Glomerular visceral epithelial cell (primary cell): ENCODE measurements at regions not wholly inside any gene's neighbourhood (a gene's known extent, or its start where the extent isn't known, plus 50 kb on each side); places are given as distances from the start of the nearest gene placed in this dataset.
"Not testable (repeated sequence)": the region's sequence is repeated elsewhere in the genome, so short reads cannot be mapped to it uniquely, and the experiment has no call there.

Experiments used
- DNase-seq: peaks from one replicate; pipeline ENCODE4 v3.0.0-alpha.2; 2016; ENCODE audit errors: extremely low spot score

DNA sequence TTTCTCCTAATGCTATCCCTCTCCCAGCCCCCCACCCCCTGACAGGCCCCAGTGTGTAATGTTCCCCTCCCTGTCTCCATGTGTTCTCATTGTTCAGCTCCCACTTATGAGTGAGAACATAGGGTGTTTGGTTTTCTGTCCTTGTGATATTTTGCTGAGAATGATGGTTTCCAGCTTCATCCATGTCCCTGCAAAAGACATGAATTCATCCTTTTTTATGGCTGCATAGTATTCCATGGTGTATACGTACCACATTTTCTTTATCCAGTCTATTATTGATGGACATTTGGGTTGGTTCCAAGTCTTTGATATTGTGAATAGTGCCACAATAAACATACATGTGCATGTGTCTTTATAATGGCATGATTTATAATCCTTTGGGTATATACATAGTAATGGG is 704.2 kb downstream of the PLCL1 start:
- not testable (repeated sequence) for DNase-seq

DNA sequence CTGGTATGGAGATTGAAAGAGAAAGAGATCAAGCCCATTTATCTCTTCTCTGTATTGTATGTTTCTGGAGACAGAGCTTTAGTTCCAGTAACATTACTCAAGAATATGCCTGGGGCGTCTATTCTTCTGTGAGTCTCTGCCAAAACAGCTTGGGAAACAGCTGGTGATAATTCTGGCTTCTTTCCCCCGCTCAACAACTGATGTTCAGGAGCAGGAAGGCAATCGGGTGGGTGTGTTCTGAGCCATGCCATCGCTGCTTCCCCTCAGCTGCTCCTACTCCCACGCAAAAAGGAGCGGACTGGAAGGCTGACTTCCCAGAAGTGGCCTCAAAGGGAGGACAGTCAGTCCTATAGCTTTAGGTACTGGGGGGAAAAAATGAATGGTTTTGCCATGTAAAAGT is 695.1 kb downstream of the PLCL1 start:
- no peak for DNase-seq

DNA sequence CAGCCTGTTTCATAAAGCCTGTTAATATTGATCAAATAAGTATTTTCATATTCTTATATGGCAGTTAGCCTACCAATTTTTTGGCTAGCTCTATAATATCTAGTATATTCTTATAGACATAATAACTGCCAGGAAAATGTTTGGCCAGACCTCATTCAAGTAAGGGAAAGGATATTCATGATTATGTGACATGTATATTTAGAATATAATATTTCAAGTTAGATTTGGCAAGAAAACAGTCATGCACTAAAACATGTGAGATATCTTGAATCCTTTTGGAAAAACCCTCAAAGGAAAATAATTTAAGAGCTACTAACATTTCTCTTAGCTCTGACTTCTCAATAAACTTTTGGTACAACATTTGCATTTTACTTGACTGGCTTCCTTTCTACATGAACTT is 694.1 kb downstream of the PLCL1 start:
- DNase-seq: no peak

DNA sequence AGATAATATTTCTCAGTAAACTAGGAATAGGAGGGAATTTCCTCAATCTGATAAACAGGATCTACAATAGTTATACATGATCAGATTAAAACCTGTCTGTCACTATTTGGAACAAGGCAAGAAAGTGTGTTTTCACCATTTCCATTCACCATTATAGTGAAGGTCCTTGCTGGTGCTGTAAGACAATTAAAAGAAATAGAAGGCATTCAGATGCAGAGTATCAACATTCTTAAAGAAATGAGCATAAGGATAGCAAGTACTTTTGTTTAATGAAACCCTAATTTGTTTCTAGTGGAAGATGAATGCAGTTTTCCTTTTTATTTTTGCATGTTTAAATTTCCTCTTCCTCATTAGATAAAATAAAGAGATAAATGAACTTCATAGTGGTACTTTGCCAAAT is 693.7 kb downstream of the PLCL1 start:
- DNase-seq: no peak

DNA sequence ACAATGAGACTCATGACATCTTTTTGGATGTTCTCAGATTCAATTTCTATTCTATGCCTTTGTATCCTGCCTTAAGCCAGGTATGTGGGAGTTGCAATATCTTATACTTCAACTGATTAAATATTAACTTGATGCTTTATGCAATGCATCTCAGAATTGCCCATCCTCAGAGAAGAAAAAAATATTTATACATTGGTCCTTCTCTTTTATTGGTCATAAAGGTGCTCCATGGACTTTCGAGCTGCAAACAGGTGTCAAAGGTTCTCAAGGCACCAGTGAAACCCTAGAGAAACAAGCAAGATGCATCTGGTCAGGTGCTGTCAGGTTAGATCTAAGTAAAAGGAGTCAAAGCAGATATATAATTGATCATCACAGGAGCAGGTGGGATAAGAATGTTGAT is 690.5 kb downstream of the PLCL1 start:
- no peak for DNase-seq

DNA sequence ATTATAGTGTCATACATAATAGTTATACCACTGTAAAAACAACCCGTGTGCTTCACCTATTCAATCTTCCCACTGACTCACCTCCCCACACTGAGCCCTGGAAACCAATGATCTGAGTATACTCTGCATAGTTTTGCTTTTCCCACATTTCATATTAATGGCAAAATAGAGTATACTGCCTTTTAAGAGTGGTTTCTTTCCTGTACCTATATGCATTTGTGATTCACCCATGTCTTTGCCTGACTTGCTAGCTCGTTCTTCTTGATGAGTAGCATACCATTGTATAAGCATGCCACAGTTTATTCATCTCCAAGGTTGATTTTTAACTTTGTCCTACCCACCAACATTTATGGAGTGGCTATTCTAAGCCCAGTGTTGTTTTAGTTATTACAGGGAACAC is 686.4 kb downstream of the PLCL1 start:
- DNase-seq: peak; percentile 72

DNA sequence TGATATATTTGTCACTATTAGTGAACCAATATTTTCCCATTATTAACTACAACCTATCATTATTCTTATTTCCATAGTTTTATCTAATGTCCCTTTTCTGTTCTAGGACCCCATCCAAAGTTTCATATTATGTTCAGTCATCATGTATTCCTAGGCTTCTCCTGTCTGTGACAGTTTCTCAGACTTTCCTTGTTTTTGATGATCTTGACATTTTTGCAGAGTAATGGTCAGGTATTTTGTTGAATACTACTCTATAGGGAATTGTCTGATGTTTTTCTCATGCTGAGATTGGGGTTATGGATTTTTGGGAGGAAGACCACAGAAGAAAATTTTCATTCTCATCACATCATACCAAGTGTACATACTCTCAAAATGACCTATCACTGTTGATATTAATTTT is 684.6 kb downstream of the PLCL1 start:
- DNase-seq: no peak

DNA sequence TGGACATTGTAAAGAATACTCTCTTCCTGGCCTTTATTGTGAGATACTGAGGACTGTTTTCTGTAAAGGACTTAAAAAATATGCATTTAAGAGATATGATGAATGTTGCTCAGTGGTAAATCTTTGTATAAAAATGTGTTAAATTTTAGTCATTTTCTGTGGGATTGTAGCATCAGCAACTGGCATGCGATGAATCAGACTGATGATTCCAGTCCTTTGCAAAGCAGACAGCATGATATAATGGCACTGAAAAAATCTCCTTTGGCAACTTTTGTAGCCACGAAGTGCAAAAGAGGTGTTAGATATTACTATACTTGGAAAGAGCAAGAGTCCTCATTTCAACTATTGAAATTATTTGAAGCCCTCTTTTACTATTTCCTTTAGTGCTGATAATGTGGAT is 678.7 kb downstream of the PLCL1 start:
- DNase-seq: no peak

DNA sequence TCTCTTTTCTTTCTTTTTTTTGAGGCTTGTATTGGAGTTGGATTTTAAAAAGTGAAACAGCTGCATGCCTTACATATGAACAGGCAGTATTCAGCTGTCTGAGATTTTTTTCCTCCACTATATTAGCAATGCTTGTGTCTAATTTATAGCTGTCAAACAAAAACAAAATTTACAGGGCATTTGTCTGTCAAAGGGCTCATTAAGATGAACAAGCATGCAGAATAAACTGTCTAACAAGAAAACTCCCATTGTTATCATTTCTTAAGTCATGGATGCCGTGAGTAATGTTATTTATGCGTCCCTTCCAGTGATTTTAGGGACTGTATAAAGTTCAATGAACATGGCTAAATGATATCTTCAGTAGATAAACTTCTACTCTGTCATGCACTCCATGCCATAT is 674.7 kb downstream of the PLCL1 start:
- no peak for DNase-seq

DNA sequence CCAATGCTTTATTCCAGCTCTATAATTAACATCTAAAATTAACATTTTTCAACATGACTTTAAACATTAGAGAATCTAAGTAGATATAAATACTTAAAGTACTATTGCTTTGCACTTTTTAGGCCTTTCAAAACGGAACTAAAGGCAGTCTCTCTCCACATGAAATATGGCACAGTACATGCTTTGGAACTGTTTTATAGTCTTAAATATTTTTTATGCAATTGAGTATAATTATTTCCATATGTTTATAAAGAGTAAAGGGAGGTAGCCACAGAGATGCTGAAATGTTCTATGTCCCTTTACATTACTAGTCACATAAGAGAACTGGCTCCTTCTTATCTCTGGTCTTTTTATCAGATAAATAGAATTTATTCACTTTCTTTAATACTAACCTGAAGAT is 674.0 kb downstream of the PLCL1 start:
- DNase-seq: no peak

DNA sequence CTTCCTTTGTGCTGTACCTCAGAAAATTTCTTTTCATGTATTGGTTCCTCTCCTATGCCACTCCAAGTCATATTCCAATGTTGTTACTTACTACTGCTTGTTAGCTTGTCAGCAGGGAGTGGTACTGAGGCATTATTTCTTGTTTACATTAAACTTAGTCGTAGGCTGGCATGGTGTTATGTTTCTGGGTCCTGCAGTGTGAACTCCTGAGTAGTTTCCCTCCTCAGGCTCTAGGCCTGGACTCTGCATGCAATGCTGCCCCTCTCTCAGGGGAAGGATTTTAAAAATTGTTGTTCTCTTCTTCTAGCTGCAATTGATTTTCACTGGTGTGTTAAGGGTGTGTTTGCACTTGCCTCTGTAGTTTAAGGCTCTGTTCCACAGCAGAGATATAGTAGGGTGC is 671.6 kb downstream of the PLCL1 start:
- DNase-seq: no peak

DNA sequence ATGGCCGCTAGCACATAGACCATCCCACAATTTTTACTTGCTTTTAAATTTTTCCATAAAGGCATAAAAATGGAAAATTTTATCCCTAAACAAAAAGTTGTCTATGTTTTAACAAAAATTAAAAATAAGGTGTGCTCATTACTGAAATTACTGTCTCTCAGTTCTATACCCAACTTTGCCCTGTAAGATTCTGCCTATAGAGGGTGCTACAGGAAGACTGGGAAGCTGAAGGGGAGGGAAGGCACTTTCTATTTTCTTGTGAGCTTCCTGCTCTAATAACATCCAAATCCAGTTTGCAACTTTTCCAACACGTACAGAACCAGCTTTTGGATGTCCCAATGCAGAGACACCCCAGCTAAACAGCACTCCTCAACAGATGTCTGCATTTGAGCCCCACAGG is 666.9 kb downstream of the PLCL1 start:
- no peak for DNase-seq

DNA sequence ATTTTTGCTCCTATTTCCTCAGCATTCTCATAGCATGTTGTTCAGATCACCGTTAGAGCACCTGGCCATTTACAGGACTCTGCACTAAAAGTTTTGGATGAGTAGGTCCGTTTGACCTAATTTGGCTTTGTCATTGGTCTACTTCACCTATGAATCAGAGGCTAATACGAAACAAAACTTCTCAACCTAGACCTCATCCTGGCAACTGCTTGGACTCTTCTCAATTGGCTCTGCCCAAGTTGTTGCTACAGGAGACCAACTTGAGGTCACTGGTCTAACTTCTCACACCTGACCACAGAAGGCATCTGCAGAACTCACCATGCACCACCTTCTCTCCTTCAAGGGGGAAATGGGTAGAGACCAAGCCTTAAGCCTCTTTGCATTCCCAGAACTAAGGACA is 663.7 kb downstream of the PLCL1 start:
- DNase-seq: no peak

DNA sequence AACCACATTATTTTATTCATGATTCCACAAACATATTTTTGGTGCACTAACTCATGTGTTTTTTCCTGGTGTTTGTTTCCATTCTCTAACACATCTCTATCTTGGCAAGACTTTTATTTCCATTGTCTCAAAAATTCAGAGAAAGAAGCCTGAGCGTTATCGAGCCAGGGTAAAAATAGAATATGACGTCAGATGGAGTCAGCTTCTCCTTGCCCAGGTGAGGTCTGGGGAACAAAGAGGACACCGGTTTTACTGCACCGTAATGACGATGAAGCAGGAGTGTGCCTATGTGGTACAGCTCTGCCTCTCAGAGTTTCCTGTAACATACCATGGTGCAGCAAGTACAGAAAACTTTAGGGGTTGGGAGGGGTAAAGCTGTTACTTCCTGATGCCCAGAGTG is 661.6 kb downstream of the PLCL1 start:
- no peak for DNase-seq

DNA sequence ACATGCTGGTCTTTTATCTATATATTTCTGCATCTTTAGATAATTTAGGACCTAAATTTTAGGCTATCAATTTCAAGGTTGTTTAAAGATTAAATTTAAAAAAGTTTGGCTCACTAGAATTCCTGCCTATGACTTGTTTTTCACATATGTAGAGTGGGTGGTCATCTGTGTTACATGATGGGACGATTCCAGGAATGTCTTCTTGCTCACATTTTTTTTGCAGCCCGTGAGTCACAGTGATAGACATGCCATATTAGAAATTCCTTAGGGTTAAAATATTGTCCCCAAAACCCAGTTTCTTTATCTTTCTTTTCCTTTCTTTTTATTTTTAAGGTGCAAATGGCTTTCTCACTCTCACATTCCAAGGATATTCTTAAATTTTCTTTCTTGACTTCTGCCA is 652.0 kb downstream of the PLCL1 start:
- DNase-seq: peak; percentile 24

DNA sequence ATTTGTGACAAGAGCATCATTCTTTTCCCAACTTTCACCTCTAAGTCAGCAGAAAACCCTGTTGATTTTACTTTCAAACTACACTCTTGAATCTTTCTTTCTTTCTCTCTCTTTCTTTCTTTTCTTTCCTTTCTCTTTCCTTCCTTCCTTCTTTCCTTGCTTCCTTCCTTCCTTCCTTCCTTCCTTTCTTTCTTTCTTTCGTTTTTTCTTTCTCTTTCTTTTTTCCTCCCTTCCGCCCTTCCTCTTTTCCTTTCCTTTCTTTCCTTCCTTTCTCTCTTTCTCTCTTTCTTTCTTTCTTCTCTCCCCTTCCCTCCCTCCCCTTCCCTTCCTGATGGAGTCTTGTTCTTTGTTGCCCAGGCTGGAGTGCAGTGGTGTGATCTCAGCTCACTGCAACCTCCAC is 649.5 kb downstream of the PLCL1 start:
- DNase-seq: no peak

DNA sequence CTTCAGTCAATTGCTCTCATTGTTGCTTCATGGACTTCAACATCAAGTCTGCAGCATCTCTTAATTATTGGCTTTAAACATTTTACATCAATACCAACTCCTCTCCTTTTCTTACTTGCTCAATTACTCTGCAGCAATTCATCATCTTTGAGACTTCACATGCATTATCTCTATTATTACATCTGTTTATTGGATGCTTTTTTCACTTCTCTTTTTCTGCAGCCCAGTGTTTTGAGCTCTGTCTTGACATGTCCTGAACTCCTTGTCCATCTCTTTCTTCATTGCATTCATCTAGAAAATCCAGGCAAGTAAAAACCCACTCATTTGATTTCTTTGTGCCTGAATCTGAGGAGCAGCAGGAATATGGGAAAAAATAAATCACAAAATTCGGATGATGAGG is 647.9 kb downstream of the PLCL1 start:
- DNase-seq: no peak

DNA sequence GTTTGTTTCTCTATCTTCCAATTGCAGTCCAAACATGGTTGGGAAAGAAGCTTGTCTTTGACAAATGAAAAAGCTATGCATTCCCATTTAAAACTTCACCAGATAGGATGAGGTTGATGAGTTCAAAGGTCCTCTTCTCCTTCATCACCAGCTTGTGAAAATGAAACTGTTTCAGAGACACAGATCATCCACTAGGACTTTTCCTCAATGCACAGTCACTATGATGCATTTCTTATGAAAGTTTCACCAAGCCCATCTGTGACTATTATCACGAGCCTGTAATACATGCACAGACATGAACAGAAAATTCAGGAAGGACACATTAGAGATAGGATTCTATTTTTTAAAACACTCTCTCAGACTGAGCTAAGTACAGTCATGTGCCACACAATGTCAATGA is 644.4 kb downstream of the PLCL1 start:
- no peak for DNase-seq

DNA sequence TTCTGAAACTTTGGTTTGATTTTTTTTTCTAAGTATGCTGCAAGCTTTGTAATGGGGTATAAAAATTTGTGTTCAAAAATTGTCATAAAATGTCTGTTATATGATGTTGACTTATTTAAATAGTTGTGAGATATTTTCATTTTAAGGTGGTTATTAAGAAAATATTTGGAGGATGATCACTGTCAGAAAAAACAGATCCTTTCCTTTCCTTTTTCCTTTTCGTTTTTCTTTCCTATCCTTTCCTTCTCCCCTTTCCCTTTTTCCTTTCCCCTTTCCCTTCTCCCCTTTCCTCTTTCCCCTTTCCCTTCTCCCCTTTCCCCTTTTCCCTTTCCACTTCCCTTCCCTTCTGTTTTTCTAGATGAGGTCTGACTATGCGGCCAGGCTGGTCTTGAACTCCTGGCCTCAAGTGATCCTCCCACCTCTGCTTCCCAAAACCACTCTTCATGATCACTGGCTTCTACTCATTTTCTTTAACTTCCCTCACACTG is 640.5 kb downstream of the PLCL1 start:
- no peak for DNase-seq

DNA sequence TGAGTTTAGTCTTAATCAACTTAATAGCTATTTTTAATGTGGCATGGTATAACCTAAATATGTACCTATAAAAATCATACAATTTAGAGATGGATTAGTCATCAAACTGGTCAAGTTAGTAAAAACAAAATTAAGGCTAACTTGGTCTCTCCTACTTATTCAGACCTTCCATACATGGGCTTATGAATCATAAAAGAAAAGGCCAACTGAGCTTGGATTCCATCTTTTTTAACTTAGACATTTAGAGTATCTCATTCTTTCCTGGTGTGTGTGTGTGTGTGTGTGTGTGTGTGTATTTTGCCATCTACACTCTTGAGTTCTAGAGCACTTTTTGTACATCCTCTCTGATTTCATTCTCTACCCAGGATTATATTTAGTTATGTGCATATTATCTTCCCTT is 637.5 kb downstream of the PLCL1 start:
- DNase-seq: no peak

DNA sequence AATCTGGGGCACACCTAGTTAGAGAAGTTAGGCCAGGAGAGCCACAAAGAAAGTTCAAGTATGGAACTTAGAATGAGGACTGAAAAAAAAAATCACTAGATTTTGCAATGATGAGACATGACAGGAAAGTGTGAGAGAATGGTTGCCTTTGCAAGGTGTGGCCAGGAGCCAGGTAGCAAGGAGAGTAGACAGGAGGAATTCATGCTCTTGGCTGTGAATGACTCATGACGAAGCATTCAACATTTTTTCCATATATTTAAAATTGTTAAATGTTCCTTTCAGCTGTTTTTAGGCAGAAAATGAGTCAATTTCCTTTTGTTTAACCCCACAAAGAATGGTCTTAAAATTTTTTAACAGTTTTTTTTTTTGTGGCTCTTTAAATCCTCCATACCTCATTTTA is 636.9 kb downstream of the PLCL1 start:
- peak; percentile 27 for DNase-seq

DNA sequence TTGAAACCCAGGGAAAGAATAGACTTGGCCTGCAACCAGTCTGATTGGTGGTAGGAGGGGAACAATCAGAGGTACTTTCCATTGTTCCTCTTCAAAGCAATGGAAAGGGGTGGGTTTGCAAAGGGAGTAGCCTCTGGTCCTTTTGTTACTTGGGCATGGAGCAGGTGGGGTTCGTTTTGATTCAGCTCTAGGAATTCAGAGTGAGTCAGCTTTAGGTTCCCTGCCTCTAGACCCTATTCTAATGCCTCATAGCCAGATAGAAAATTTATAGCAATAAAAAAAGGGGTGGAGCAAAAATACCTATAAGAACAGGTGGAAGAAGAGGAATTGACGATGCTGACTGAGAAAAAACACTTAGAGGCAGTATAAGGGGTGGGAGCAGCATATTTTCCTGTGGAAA is 636.4 kb downstream of the PLCL1 start:
- DNase-seq: no peak

DNA sequence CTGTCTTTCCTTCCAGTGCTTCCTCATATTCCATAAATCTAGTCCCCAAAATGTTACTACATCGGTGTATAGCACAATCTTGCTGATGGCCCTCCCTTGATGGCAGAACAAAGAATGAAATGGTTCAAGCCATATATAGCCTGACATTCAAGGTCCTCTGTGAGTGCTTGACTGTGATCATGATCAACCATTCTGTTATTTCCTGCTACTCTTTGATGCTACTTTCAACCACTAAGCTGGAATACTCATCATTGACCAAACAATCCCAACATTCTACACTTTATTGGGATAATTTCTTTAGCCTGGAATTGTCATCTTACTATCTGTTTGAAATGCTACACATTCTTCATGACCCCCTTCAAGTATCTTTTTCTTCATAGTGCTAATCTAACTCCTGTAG is 633.9 kb downstream of the PLCL1 start:
- DNase-seq: no peak

DNA sequence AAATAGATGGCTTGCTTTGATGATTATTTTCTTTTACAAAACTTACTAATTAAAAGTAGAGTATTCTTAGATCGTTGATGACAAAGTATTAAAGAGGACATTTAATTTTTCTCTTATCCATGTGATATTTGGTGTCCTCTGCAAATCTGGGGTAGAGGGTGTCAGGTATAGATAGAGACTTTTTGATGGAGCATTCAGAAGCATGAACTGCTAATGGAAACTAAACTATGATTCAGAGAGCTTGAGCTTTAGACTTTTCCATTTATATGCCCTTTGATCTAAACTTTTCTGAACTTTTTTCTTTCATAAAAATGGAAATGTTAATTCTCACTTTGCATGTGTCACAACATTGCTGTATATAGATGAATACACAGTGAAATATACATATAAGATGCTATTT is 619.7 kb downstream of the PLCL1 start:
- no peak for DNase-seq

DNA sequence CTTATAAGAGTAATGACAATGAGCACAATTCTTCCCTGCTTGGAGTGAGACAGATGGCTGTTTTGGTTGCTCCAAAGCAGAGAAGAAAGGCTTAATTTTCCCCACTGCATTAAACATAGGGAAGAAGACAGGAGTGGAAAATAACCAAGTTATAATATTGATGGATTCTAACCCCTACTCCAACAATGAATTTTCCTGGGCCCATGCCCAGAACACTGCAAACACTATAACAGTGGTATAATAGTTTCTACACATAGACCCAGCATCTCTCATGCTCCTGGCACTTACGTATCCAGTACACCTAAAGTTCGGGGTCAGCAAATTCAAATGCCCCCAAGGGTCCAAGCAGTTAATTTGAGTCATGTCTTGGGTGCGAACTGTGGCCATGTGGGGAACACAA is 613.4 kb downstream of the PLCL1 start:
- DNase-seq: no peak
